ENCODE measurements at regions not wholly inside any gene's neighbourhood (a gene's known extent, or its start where the extent isn't known, plus 50 kb on each side); places are given as distances from the start of the nearest gene placed in this dataset.

DNA sequence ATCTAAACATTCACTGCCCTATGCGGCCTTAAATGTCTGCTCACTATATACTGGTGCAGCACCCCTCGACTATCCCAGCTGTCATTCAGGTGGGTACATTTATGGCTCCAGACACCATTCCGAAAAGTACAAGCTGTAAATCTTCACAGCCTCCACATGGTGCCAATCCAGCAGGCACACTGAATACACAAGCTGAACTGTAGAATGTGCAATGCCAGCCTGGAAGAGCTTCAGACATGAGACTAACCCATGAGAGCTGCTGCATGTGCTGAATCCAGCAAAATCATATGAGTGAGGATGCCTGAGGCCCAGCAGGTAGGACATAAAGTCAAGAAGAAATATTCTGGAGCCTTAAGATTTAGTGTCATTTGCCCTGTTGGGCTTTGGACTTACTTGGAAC is 483.8 kb upstream of the GRIA1 start:
- TF ChIP-seq ZFX (IDR thresholded peaks at IDR 0.05), result no peak
- TF ChIP-seq, protein P1, sequence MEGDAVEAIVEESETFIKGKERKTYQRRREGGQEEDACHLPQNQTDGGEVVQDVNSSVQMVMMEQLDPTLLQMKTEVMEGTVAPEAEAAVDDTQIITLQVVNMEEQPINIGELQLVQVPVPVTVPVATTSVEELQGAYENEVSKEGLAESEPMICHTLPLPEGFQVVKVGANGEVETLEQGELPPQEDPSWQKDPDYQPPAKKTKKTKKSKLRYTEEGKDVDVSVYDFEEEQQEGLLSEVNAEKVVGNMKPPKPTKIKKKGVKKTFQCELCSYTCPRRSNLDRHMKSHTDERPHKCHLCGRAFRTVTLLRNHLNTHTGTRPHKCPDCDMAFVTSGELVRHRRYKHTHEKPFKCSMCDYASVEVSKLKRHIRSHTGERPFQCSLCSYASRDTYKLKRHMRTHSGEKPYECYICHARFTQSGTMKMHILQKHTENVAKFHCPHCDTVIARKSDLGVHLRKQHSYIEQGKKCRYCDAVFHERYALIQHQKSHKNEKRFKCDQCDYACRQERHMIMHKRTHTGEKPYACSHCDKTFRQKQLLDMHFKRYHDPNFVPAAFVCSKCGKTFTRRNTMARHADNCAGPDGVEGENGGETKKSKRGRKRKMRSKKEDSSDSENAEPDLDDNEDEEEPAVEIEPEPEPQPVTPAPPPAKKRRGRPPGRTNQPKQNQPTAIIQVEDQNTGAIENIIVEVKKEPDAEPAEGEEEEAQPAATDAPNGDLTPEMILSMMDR (conservative IDR thresholded peaks at IDR 0.05), result no peak
- no peak overlapping the region for H3K27ac ChIP-seq

DNA sequence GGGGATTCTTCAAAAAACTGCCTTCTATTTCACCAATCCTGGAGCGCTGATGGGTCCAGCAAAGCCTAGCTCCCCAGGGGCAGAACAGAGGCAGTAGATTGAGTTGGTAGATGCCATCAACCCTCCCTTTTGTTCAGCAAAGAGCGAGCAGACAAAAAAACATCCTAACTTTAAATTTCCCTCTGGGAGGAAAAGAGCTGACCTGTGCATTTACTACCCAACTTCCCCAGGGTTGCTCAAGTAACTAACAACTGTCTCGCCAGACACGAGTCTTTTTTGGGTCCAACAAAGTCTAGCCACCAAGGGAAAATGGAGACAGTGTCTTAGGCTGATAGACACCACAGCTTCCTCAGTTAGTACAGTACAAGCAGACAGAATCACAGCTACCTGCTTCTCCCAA is 476.3 kb upstream of the GRIA1 start:
- H3K27ac ChIP-seq, result no peak overlapping the region
- no peak for TF ChIP-seq ZFX (IDR thresholded peaks at IDR 0.05)
- TF ChIP-seq, protein P1 (conservative IDR thresholded peaks at IDR 0.05), result no peak

DNA sequence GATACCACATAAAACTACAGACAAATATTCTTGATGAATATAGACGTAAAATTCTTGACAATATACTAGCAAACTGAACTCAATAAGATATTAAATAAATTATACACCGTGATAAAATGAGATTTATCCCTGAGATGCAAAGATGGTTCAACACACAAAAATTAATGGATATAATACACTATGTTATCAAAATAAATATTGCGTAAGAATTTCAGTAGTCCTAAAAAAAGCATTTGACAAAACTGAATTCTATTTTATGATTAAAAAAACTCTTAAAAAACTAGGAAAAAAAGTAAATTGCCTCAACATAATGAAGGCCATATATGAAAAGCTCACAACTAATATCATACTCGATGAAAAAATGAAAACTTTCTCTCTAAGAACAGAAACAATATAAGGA is 472.3 kb upstream of the GRIA1 start:
- H3K27ac ChIP-seq, result no peak overlapping the region
- TF ChIP-seq, protein P1 (conservative IDR thresholded peaks at IDR 0.05), result no peak
- no peak for TF ChIP-seq ZFX (IDR thresholded peaks at IDR 0.05)

DNA sequence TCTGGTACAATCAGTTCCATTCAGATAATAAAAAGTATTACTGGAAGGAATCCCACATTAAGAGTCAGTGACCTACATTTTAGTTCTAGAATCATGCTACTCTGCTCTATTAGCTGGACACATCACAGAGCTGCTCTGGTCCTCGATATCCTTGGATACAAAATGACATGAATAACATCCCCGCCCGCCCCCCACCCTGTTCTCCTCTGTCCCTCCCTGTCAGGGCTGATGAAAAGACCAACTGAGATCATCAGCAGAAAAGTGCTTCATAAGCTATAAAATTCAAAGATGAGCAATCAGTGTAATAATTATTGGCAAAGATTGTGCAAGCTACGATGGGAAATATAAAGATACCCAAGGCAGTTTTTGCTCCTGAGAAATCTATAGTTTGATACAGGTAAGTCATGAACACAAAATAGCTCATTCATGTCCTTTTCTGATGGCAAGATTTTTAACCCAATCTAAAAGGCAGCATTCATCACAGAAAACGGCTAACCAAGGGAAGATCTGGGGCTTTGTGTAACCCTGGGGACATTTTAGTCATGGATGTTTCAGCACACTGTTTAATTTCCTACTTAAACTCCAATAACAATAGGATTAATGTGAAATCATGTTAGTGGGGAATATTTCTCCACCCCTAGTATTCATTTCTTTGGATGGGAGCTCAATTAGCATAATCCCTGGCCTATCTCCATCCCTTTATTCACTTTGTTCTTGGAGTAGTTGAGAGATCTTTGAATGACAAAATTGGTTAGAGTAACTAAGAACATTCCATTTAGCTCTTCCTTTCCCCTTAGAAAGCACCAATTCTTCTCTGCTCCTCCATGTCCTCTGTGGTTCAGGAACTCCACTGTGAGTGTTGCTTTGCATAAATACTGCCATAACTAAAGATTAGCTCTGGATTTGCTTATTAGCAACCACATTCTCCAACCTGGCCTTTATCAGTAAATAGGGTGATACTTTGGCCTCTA is 459.4 kb upstream of the GRIA1 start:
- no peak overlapping the region for H3K27ac ChIP-seq
- TF ChIP-seq, protein P1 (conservative IDR thresholded peaks at IDR 0.05), result no peak
- no peak for TF ChIP-seq ZFX (IDR thresholded peaks at IDR 0.05)

DNA sequence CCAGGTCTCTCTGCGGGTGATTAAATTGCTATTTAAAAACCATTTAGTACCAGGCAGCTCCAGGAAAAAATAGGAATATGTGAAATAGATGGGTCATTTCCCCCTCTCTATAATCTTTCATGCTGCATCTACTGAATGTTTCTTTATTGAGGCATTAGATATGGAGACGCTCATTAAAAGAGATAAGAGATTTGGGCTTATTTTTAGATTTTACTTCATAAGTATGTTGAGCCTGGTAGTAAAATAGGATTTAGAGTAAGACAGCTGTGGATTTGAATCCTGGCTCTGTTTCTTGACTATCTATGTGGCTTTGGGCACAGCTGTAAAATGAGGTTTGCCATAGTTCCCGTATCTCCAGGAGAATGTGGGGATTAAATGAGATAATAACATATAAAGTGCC is 451.0 kb upstream of the GRIA1 start:
- H3K27ac ChIP-seq, result no peak overlapping the region
- TF ChIP-seq, protein P1 (conservative IDR thresholded peaks at IDR 0.05), result no peak
- TF ChIP-seq ZFX (IDR thresholded peaks at IDR 0.05), result no peak

DNA sequence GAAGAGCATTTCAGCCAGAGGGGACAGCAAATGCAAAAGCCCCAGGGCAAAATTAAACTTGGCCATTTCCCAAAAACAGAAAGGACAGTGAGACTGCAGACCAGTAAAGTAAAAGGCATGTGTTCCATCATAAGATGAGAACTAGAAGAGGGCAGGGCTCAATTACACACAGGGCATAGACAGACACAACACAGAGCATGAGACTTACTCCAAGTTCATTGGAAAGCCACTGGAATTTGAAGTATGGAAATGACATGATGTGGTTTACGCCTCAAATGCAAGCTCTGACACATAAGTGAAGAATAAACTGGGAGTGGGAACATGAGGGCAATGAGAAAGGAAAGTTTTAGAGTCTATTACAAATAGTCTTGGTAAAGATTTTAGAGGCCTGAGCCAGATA is 446.6 kb upstream of the GRIA1 start:
- no peak overlapping the region for H3K27ac ChIP-seq
- TF ChIP-seq, protein P1 (conservative IDR thresholded peaks at IDR 0.05), result no peak
- no peak for TF ChIP-seq ZFX (IDR thresholded peaks at IDR 0.05)

DNA sequence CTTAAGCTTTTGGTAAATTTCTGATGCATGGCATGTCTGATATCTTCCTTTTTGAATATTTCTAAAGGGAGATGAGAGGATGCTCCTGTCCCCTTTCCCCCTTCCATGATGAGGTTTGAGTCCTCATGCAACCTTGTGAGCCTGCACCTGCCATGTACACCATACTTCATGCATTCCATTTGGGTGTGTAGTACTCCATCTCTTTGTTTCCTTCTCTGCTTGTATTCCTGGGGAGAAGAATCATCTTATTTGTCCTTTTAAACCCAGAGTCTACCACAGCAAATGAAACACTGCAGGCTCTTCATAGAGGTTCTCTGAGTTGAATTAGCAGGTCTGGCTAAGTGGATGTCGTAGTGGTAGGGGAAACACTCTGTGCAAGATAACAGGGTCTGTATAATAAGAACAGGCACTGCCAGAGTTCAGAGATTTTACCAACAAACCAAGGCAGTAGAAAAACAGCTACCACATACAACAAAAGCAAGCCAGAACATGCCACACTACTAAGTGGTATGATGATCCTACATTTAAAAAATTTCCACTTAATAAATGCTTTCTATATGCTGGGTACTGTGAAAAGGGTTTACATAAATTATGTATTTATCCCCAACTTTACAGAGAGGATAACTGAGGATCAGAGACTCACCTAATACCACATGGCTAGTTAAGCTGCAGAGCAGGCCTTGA is 439.8 kb upstream of the GRIA1 start:
- no peak for TF ChIP-seq ZFX (IDR thresholded peaks at IDR 0.05)
- TF ChIP-seq, protein P1 (conservative IDR thresholded peaks at IDR 0.05), result no peak
- no peak overlapping the region for H3K27ac ChIP-seq

All from C4-2B (cell line).